ENCODE measurements at regions not wholly inside any gene's neighbourhood (a gene's known extent, or its start where the extent isn't known, plus 50 kb on each side); places are given as distances from the start of the nearest gene placed in this dataset.

DNA sequence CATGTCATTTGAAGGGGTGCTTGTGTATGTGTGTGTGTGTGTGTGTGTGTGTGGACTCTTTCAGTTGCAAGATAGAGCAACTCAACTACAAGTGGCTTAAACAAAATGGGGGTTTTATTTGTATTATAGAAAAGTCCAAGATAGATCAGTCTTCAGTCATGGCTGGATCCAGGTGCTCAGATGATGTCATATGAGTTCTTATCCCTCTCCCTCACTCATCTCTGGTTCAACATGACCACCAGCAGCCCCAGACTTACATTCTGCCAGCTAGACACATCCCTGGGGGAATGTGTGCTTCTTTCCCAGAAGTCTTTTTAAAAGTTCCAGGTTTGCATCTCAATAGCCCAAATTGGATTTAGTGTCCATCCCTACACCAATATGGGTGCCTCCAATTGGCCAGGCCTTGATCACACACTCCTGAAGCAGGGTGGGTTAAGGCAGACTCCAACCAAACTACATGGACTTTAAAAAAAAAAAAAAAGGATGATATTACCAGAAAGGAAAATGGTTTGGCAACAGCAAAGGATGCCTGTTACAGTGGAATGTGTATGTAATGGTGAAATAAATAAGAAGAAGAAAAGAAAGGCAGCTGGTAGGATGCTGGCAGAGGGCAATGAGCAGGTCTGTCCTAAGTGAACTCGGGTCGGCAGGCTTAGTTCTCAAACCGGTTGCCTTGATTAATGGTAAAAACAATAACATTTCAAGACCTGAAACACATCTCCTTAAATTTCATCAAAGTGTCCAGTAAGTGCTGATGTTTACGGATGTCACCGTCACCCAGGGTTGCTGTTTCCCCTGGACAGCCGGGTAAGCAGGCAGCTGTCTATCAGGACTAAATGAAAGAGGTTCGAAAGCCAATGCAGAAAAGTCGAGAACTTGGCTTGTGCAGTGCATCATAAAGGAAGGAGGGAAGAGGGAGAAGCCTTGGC is 107.7 kb downstream of the SMIM20 start:
- no peak for ATAC-seq
- no peaks in the 10 kb centered on the region for H3K9me3 Mint-ChIP-seq (ENCODE audit: insufficient read depth)
- POLR2A ChIA-PET: no interaction called here
- H3K36me3 Mint-ChIP-seq (ENCODE audit: low read depth): no peaks in the 10 kb centered on the region
- no peak overlapping the region for H3K4me3 Mint-ChIP-seq
- DNase-seq: no peak
- peaks cover 25% of the 10 kb centered on the region for H3K27me3 Mint-ChIP-seq (ENCODE audit: low read depth)
- CTCF ChIA-PET: interaction anchor here (1.0 to 1.4 kb wide), 2 partner anchors 307 to 308 kb away, joined by 3 read pairs; no protein-coding TSS in a partner anchor
- no peak overlapping the region for H3K27ac Mint-ChIP-seq
- H3K4me1 Mint-ChIP-seq (ENCODE audit: low read depth): peaks cover 4% of the 10 kb centered on the region

DNA sequence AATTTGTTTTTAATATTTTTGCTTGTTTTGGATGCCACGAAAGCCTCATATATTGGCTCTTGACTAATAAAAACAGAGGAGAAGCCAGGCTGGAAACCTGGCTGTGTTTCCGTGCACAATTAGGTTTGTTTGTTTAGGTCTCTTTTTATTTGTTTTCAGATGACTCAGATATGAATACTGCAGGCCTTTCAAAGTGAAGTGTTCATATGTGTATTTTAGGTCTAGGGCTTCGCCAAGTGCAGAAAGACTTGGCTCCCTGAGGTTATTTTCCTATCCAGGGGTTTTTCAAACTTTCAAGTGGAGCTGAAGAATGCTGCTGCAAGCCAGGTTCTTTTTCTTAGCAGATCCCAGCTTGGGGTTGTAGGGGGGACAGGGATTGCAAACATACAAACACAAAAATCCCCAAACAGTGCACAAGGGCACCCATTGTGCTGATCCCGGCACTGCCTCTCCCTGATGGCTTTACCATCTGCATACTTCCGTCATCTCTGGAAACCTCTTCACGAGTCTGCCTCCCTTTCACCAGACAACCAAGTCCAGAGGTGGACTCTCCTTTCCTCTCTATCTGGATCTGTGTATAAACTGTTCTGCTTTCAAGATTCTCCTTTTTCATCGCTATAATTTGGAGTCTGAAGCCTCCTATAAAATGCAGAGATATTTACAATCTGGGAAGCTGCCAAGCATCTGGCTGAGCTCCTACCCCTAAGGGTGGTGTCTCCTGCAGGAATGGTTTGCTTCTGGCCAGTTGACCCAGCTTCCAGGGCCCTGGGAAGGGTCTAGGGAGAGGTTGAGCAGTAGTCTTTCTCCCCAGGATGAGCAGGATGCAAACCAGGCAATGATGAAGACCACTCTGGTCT is 108.6 kb downstream of the SMIM20 start:
- H3K27me3 Mint-ChIP-seq (ENCODE audit: low read depth): peaks cover 25% of the 10 kb centered on the region

DNA sequence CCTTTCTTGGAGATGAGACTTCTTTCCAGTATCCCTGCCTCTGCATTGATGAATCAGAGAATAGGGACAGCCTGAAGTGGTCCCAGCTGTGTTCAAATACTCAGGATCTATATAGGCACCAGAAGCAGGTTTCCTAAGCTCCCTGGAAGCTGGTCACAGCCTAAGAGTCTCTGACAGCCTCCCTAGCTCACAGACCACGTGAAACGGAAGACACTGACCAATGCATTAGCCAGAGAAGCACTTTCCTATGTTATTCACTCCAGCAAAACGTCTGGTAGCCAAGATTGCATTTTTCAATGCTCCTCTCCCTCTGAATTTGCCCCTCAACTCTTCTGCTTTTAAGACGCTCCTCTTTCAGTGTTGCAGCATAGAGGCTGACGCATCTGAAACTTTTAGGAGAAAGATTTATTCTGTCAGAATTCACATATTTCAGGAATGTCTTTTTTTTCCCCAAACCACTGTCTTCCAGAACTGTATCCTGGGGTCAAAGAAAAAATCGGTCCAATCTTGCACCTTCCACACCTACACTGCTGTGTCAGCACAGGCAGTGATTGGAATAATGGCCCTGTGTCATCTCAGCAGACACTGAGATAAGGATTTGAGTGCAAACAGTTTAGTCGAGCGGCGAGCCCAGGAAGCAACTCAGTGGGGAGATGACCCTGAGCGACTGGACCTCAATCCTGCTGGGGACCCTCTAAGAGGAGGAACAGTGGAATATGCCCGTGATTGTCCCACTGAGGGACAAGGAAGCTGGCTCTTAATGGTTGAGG is 109.4 kb downstream of the SMIM20 start:
- no peaks in the 10 kb centered on the region for H3K9me3 Mint-ChIP-seq (ENCODE audit: insufficient read depth)
- POLR2A ChIA-PET: no interaction called here
- no peaks in the 10 kb centered on the region for H3K36me3 Mint-ChIP-seq (ENCODE audit: low read depth)
- DNase-seq (no peak), ATAC-seq (no peak)
- no peak overlapping the region for H3K27ac Mint-ChIP-seq
- CTCF ChIA-PET: no interaction called here
- H3K4me3 Mint-ChIP-seq: no peak overlapping the region
- H3K4me1 Mint-ChIP-seq (ENCODE audit: low read depth): peaks cover 4% of the 10 kb centered on the region
- H3K27me3 Mint-ChIP-seq (ENCODE audit: low read depth): peaks cover 22% of the 10 kb centered on the region

More for the DNA sequence above, 108.6 kb downstream of the SMIM20 start:
- DNase-seq (no peak), ATAC-seq (no peak)
- Mint-ChIP-seq H3K27ac (no peak overlapping the region), H3K9me3 (ENCODE audit: insufficient read depth) (no peaks in the 10 kb centered on the region), H3K4me3 (no peak overlapping the region), H3K4me1 (ENCODE audit: low read depth) (peaks cover 4% of the 10 kb centered on the region), H3K36me3 (ENCODE audit: low read depth) (no peaks in the 10 kb centered on the region)
- POLR2A ChIA-PET: no interaction called here
- CTCF ChIA-PET: interaction anchor here (1.0 to 1.4 kb wide), 2 partner anchors 306 to 307 kb away, joined by 3 read pairs; no protein-coding TSS in a partner anchor

DNA sequence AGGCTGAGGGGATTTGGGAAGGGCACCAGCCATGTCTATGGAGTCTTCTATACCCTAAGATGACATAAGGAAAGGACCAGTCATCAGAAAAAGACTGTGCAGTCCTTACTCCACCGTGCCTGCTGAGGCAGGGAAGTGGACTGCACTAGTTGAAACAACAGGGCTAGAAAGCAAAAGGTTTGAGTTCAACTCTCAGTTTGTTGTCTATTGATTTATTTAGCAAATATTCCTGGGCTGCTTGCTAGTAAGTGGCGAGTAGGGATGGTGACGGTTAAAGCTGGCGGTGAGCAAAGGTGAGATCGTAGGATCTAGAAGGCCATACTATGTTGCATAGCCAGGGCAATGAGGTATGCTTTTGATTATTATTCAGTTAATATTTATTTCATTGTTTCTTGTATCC is 110.1 kb downstream of the SMIM20 start:
- Mint-ChIP-seq H3K9me3 (ENCODE audit: insufficient read depth) (no peaks in the 10 kb centered on the region), H3K27ac (no peak overlapping the region), H3K4me1 (ENCODE audit: low read depth) (peaks cover 6% of the 10 kb centered on the region), H3K27me3 (ENCODE audit: low read depth) (peaks cover 22% of the 10 kb centered on the region), H3K4me3 (no peak overlapping the region), H3K36me3 (ENCODE audit: low read depth) (no peaks in the 10 kb centered on the region)
- no peak for ATAC-seq
- no peak for DNase-seq
- CTCF ChIA-PET: no interaction called here
- POLR2A ChIA-PET: no interaction called here

DNA sequence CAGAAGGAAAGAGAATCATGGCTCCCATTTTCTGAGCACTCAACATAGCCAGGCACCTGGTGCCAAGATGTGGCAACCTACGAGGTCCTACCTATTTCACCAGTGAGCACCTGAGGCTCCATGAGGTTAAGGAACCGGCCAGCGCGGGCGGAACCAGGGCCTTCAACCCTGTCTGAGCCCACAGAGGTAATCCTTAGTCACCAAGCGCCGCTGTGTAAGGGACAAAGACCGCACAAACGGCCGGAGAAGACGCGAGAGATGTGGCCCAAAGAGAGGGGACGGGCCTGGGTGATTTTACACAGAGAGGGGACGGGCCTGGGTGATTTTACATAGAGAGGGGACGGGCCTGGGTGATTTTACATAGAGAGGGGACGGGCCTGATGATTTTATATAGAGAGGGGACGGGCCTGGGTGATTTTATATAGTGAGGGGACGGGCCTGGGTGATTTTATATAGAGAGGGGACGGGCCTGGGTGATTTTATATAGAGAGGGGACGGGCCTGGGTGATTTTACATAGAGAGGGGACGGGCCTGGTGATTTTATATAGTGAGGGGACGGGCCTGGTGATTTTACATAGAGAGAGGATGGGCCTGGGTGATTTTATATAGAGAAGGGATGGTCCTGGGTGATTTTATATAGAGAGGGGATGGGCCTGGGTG is 114.2 kb downstream of the SMIM20 start:
- Mint-ChIP-seq H3K36me3 (ENCODE audit: low read depth) (no peaks in the 10 kb centered on the region), H3K27me3 (ENCODE audit: low read depth) (peaks cover 6% of the 10 kb centered on the region), H3K9me3 (ENCODE audit: insufficient read depth) (no peaks in the 10 kb centered on the region), H3K27ac (no peak overlapping the region), H3K4me3 (no peak overlapping the region), H3K4me1 (ENCODE audit: low read depth) (peaks cover 2% of the 10 kb centered on the region)
- CTCF ChIA-PET: interaction anchor here (0.6 to 5.6 kb wide), 6 partner anchors 21 to 381 kb away, joined by 3 to 40 read pairs (median 17); no protein-coding TSS in a partner anchor
- DNase-seq: no peak
- POLR2A ChIA-PET: no interaction called here
- ATAC-seq: no peak

DNA sequence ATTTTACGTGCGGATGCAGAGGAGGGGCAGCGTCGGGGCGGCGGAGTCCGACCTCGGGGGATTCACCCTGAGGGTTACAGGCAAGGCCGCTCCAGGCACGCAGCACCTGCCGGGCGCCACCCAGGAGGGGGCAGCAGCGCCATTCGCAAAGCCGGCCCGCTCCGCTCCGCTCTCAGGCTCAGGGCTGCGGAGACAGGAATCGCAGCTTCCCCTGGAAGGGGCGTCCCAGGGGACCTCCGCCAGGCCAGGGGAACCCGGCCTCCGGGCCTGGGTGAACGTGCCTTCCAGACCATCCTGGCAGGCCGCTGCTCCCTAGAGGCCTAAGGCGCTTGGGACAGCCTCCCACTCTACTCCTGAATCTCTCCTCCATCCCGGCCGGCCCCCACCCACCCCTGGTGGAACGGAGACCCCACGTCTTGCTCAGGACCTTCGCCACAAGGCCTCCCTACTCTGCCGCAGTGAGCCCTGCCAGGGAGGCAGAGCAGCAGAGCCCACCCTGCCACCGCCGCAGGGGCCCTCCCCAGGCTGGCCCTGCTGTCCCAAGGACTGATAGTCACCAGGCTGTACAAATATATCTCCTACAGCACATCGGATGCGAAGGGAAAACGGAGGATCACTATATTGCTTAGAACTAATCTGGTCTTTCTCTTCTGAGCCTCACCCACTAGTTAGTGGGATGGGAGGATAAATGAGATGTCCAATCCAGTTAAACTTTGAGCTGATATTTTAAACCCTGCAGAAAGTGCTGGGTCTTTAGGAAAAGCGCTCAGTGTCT is 115.0 kb downstream of the SMIM20 start:
- H3K27ac Mint-ChIP-seq: no peak overlapping the region
- ChIA-PET POLR2A (no interaction called here), CTCF (interaction anchor here (0.6 to 5.6 kb wide), 21 partner anchors 9 to 978 kb away, joined by 3 to 40 read pairs (median 4); no protein-coding TSS in a partner anchor)
- DNase-seq: peak; percentile 75
- H3K27me3 Mint-ChIP-seq (ENCODE audit: low read depth): peaks cover 2% of the 10 kb centered on the region
- H3K9me3 Mint-ChIP-seq (ENCODE audit: insufficient read depth): no peaks in the 10 kb centered on the region
- peaks cover 2% of the 10 kb centered on the region for H3K4me1 Mint-ChIP-seq (ENCODE audit: low read depth)
- ATAC-seq: peak; percentile 94
- H3K4me3 Mint-ChIP-seq: no peak overlapping the region
- no peaks in the 10 kb centered on the region for H3K36me3 Mint-ChIP-seq (ENCODE audit: low read depth)

DNA sequence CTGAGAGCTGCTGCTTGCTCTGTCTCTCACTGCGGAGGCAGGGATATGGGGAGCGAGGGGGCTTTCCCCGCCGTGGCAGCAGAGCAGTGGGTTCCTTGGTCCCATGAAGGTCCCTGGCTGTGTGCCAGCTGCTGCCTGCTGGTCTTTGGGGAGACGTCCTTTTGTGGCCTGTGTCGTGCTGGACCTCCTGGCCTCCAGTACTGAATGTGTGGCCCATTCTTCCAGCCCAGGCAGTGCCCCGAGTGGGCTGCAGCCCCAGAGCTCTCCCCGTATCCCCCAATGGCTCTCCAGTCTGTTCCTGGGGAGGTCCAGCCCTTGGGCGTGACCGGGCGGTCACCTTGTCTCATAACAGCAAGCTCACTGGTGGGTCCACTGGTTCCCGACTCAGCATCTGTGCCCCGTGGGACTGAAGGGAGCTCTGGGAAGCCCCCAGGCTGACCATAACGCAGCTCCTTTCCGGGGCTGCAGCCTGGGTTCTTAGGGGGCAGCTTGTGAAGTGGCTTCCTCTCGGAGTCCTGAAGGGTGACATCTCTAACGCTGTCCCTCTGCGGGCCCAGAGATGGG is 115.6 kb downstream of the SMIM20 start:
- ATAC-seq: no peak
- Mint-ChIP-seq H3K36me3 (ENCODE audit: low read depth) (no peaks in the 10 kb centered on the region), H3K4me1 (ENCODE audit: low read depth) (peaks cover 2% of the 10 kb centered on the region), H3K27me3 (ENCODE audit: low read depth) (peaks cover 2% of the 10 kb centered on the region), H3K27ac (no peak overlapping the region), H3K4me3 (no peak overlapping the region), H3K9me3 (ENCODE audit: insufficient read depth) (no peaks in the 10 kb centered on the region)
- no peak for DNase-seq
- POLR2A ChIA-PET: no interaction called here
- CTCF ChIA-PET: interaction anchor here (0.6 to 5.6 kb wide), 22 partner anchors 8 to 977 kb away, joined by 3 to 40 read pairs (median 4); no protein-coding TSS in a partner anchor

DNA sequence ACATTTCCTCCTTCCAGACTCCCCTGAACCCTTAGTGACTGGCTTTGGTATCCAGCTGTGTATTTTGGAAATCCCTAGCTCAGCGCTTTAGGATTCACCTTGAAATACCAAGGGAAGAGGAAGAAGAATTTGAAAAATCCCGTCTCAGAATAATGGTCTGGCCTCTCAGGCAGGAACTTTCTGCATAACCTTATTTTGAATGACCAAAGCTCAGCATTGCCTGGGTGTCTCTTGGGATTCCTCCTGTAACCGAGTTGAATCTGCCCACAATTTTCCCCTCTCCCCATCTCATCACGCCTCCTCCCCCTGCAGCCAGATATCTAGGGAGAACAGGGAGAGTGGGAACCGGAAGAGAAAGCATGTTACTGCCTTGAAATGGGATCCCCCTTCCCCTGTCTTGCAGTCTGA is 116.2 kb downstream of the SMIM20 start:
- no peaks in the 10 kb centered on the region for H3K36me3 Mint-ChIP-seq (ENCODE audit: low read depth)
- DNase-seq: no peak
- H3K4me3 Mint-ChIP-seq: no peak overlapping the region
- H3K27ac Mint-ChIP-seq: no peak overlapping the region
- ATAC-seq: no peak
- ChIA-PET CTCF (interaction anchor here (1.0 to 5.6 kb wide), 13 partner anchors 7 to 382 kb away, joined by 3 to 40 read pairs (median 4); no protein-coding TSS in a partner anchor), POLR2A (no interaction called here)
- peaks cover 5% of the 10 kb centered on the region for H3K4me1 Mint-ChIP-seq (ENCODE audit: low read depth)
- no peaks in the 10 kb centered on the region for H3K9me3 Mint-ChIP-seq (ENCODE audit: insufficient read depth)
- no peaks in the 10 kb centered on the region for H3K27me3 Mint-ChIP-seq (ENCODE audit: low read depth)

DNA sequence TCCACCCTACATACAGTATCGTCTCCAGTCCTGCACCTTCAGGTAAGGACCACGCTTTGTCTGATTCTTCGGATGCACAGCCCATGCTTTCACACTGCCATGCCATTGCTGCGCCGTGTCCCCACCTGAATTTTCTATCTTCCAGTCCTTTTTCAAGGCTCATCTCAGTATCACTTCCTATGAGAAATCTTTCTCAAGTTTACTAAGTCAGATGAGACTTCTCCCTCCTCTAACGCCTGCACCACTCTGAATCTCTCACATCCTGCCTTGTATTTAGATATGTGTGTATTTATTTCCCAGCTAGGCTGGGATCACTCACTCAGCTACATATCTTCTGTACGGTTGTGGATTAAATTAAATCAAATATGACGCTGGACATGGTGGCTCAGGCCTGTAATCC is 116.8 kb downstream of the SMIM20 start:
- no peak overlapping the region for H3K4me3 Mint-ChIP-seq
- H3K9me3 Mint-ChIP-seq (ENCODE audit: insufficient read depth): no peaks in the 10 kb centered on the region
- H3K4me1 Mint-ChIP-seq (ENCODE audit: low read depth): peaks cover 6% of the 10 kb centered on the region
- H3K27me3 Mint-ChIP-seq (ENCODE audit: low read depth): no peaks in the 10 kb centered on the region
- no peak for ATAC-seq
- no peak for DNase-seq
- H3K36me3 Mint-ChIP-seq (ENCODE audit: low read depth): no peaks in the 10 kb centered on the region
- H3K27ac Mint-ChIP-seq: no peak overlapping the region
- POLR2A ChIA-PET: no interaction called here
- CTCF ChIA-PET: interaction anchor here (1.0 to 5.6 kb wide), 6 partner anchors 46 to 379 kb away, joined by 3 to 40 read pairs (median 18); no protein-coding TSS in a partner anchor

DNA sequence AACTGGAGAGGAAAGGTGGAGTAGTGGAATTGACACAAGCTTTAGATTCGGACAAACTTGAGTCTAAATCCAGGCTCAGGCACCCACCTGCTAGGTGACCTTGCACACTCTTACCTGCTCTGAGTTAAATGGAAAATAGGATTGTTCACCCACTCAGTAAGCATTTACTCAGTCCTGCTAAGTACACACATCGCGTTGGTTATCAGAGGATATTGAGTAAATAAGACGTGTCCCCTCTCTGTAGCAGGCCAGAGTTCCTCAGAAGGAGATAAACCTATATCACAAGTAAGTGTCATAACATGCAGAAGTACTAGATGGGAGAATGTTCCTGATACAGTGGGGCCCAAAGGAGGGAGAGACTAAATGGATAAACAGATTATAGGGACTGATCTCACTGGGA is 117.7 kb downstream of the SMIM20 start:
- DNase-seq (no peak), ATAC-seq (no peak)
- Mint-ChIP-seq H3K36me3 (ENCODE audit: low read depth) (no peaks in the 10 kb centered on the region), H3K9me3 (ENCODE audit: insufficient read depth) (no peaks in the 10 kb centered on the region), H3K4me3 (no peak overlapping the region), H3K27me3 (ENCODE audit: low read depth) (peaks cover 4% of the 10 kb centered on the region), H3K4me1 (ENCODE audit: low read depth) (peaks cover 6% of the 10 kb centered on the region), H3K27ac (no peak overlapping the region)
- POLR2A ChIA-PET: interaction anchor here (0.5 kb wide), 1 partner anchor 296 kb away, joined by 3 read pairs; no protein-coding TSS in a partner anchor
- CTCF ChIA-PET: interaction anchor here (3.6 to 5.6 kb wide), 2 partner anchors 294 to 298 kb away, joined by 28 to 40 read pairs; no protein-coding TSS in a partner anchor
